ENCODE measurements at regions not wholly inside any gene's neighbourhood (a gene's known extent, or its start where the extent isn't known, plus 50 kb on each side); places are given as distances from the start of the nearest gene placed in this dataset.
"Not testable (repeated sequence)": the region's sequence is repeated elsewhere in the genome, so short reads cannot be mapped to it uniquely, and the experiment has no call there.

DNA sequence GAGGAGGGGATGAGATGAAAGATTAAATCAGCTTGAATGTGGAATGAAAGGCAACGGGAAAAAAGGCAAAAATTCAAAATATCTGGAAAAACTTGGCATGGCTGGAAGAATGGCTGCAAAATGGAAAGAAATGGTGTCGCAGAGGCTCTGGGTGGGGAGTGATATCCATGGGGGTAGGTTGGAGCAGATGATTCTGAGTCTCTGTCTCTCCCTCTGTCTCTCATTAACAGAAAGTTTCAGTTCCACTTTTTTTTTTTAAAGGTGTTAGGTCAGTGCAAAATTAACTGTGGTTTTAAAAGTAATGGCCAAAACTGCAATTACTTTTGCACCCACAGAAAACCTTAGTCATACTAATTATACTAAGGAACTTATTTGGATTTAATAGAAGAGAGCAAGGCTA is 931.1 kb upstream of the USP9Y start:
- Histone ChIP-seq H3K79me2 (ENCODE audit: control insufficient read depth, insufficient read depth, low read length, poor library complexity) (no peaks in the 10 kb centered on the region), H4K91ac (ENCODE audit: low read depth, low read length) (no peak overlapping the region), H3K27me3 (ENCODE audit: insufficient read depth, low read length) (no peaks in the 10 kb centered on the region), H3K4me2 (ENCODE audit: low read length) (no peak overlapping the region), H3K4me3 (ENCODE audit: low read depth, low read length) (no peak overlapping the region), H3K14ac (ENCODE audit: low read length) (no peak overlapping the region), H2BK120ac (ENCODE audit: insufficient read depth, low read length, poor library complexity) (no peak overlapping the region), H3K27ac (ENCODE audit: low read depth, low read length) (no peak overlapping the region), H3K4ac (ENCODE audit: low read depth, low read length) (no peak overlapping the region), H3K9ac (ENCODE audit: low read length) (no peak overlapping the region), H2BK12ac (ENCODE audit: low read length) (no peak overlapping the region), H2AFZ (ENCODE audit: insufficient read depth, low read length, poor library complexity) (no peak overlapping the region), H3K36me3 (ENCODE audit: control insufficient read depth in 1 of 2, insufficient read depth in 2 of 2, low read length in 2 of 2) (no peaks in the 10 kb centered on the region), H4K12ac (ENCODE audit: low read depth, low read length) (no peak overlapping the region), H4K8ac (ENCODE audit: low read depth, low read length) (no peak overlapping the region), H3K9me3 (ENCODE audit: insufficient read depth, low read depth, low read length) (no peaks in the 10 kb centered on the region), H3K79me1 (ENCODE audit: low read length) (no peaks in the 10 kb centered on the region), H2BK5ac (ENCODE audit: low read depth, low read length, poor library complexity) (no peak overlapping the region), H3K18ac (ENCODE audit: low read length) (no peak overlapping the region), H3K4me1 (ENCODE audit: control insufficient read depth in 1 of 2, insufficient read depth in 2 of 2, low read length in 2 of 2) (no peaks in the 10 kb centered on the region), H3K23ac (ENCODE audit: low read length) (no peak overlapping the region), H2AK5ac (ENCODE audit: low read length) (no peak overlapping the region)
- no peak for DNase-seq
- WGBS (ENCODE audit: extremely low coverage, insufficient coverage, insufficient read length) = no CpG with 5 or more reads among the region's 2 CpGs

GRCh38 chrY:11779743-11780142 is 921.3 kb upstream of the USP9Y start:
- H2BK5ac ChIP-seq (ENCODE audit: low read depth, low read length, poor library complexity); H3K27me3 ChIP-seq (ENCODE audit: insufficient read depth, low read length); H2AK5ac ChIP-seq (ENCODE audit: low read length); H3K9ac ChIP-seq (ENCODE audit: low read length); DNase-seq; H3K18ac ChIP-seq (ENCODE audit: low read length); H3K9me3 ChIP-seq (ENCODE audit: insufficient read depth, low read depth, low read length); H3K4me3 ChIP-seq (ENCODE audit: low read depth, low read length); H3K79me2 ChIP-seq (ENCODE audit: control insufficient read depth, insufficient read depth, low read length, poor library complexity); H3K23ac ChIP-seq (ENCODE audit: low read length); H2AFZ ChIP-seq (ENCODE audit: insufficient read depth, low read length, poor library complexity); H3K4ac ChIP-seq (ENCODE audit: low read depth, low read length); H2BK120ac ChIP-seq (ENCODE audit: insufficient read depth, low read length, poor library complexity); H3K4me1 ChIP-seq (ENCODE audit: control insufficient read depth in 1 of 2, insufficient read depth in 2 of 2, low read length in 2 of 2); H3K4me2 ChIP-seq (ENCODE audit: low read length); H4K91ac ChIP-seq (ENCODE audit: low read depth, low read length); H4K12ac ChIP-seq (ENCODE audit: low read depth, low read length); H3K14ac ChIP-seq (ENCODE audit: low read length); H2BK12ac ChIP-seq (ENCODE audit: low read length); H3K36me3 ChIP-seq (ENCODE audit: control insufficient read depth in 1 of 2, insufficient read depth in 2 of 2, low read length in 2 of 2); H4K8ac ChIP-seq (ENCODE audit: low read depth, low read length); H3K79me1 ChIP-seq (ENCODE audit: low read length); H3K27ac ChIP-seq (ENCODE audit: low read depth, low read length): not testable (repeated sequence)
- no CpG with 5 or more reads among the region's 1 CpG for whole genome bisulfite sequencing (ENCODE audit: extremely low coverage, insufficient coverage, insufficient read length)

DNA sequence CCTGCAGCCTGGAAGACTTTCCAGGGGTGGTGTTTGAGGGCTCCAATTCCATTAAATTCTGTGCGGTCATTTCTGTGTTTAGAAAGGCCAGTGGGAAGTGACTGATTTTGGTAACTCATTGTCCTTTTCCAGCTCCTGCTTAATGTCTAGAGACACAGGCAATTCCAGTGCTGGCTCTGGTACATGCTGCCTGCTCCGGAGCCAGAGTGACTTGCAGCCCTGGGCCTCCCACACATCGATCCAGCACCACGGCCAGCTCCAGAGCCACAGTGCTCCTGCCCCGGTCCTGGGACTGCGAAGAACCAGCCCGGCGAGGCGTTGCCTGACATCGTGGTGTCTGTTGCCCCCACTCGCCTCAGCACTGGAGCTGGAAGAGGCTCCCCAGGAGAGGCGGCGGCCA is 912.0 kb upstream of the USP9Y start:
- H2AFZ ChIP-seq (ENCODE audit: insufficient read depth, low read length, poor library complexity); H3K4me3 ChIP-seq (ENCODE audit: low read depth, low read length); H3K4ac ChIP-seq (ENCODE audit: low read depth, low read length); H4K8ac ChIP-seq (ENCODE audit: low read depth, low read length); H3K14ac ChIP-seq (ENCODE audit: low read length); H3K36me3 ChIP-seq (ENCODE audit: control insufficient read depth in 1 of 2, insufficient read depth in 2 of 2, low read length in 2 of 2); H4K12ac ChIP-seq (ENCODE audit: low read depth, low read length); H3K27ac ChIP-seq (ENCODE audit: low read depth, low read length); H3K79me1 ChIP-seq (ENCODE audit: low read length); H3K23ac ChIP-seq (ENCODE audit: low read length); H2AK5ac ChIP-seq (ENCODE audit: low read length); H2BK5ac ChIP-seq (ENCODE audit: low read depth, low read length, poor library complexity); H3K9me3 ChIP-seq (ENCODE audit: insufficient read depth, low read depth, low read length); H3K18ac ChIP-seq (ENCODE audit: low read length); H2BK120ac ChIP-seq (ENCODE audit: insufficient read depth, low read length, poor library complexity); H4K91ac ChIP-seq (ENCODE audit: low read depth, low read length); H3K27me3 ChIP-seq (ENCODE audit: insufficient read depth, low read length); H3K9ac ChIP-seq (ENCODE audit: low read length); H3K4me2 ChIP-seq (ENCODE audit: low read length); H3K79me2 ChIP-seq (ENCODE audit: control insufficient read depth, insufficient read depth, low read length, poor library complexity); H2BK12ac ChIP-seq (ENCODE audit: low read length); H3K4me1 ChIP-seq (ENCODE audit: control insufficient read depth in 1 of 2, insufficient read depth in 2 of 2, low read length in 2 of 2): not testable (repeated sequence)
- peak in 1 of 2 donors; percentile 3 for DNase-seq
- no CpG with 5 or more reads among the region's 13 CpGs for WGBS (ENCODE audit: extremely low coverage, insufficient coverage, insufficient read length)

GRCh38 chrY:11823752-11824151 is 877.3 kb upstream of the USP9Y start:
- DNase-seq = not testable (repeated sequence)

More at GRCh38 chrY:11823752-11824151, 877.3 kb upstream of the USP9Y start:
- not testable (repeated sequence) for H3K79me2 ChIP-seq (ENCODE audit: control insufficient read depth, insufficient read depth, low read length, poor library complexity); H3K27me3 ChIP-seq (ENCODE audit: insufficient read depth, low read length); H3K4me1 ChIP-seq (ENCODE audit: control insufficient read depth in 1 of 2, insufficient read depth in 2 of 2, low read length in 2 of 2); H3K4ac ChIP-seq (ENCODE audit: low read depth, low read length); H2BK5ac ChIP-seq (ENCODE audit: low read depth, low read length, poor library complexity); H4K8ac ChIP-seq (ENCODE audit: low read depth, low read length); H2AFZ ChIP-seq (ENCODE audit: insufficient read depth, low read length, poor library complexity); H3K4me3 ChIP-seq (ENCODE audit: low read depth, low read length); H3K9ac ChIP-seq (ENCODE audit: low read length); H3K27ac ChIP-seq (ENCODE audit: low read depth, low read length); H3K36me3 ChIP-seq (ENCODE audit: control insufficient read depth in 1 of 2, insufficient read depth in 2 of 2, low read length in 2 of 2); H4K12ac ChIP-seq (ENCODE audit: low read depth, low read length); H3K14ac ChIP-seq (ENCODE audit: low read length); H4K91ac ChIP-seq (ENCODE audit: low read depth, low read length); H3K79me1 ChIP-seq (ENCODE audit: low read length); H3K4me2 ChIP-seq (ENCODE audit: low read length); H3K9me3 ChIP-seq (ENCODE audit: insufficient read depth, low read depth, low read length); H2AK5ac ChIP-seq (ENCODE audit: low read length); H2BK120ac ChIP-seq (ENCODE audit: insufficient read depth, low read length, poor library complexity); H2BK12ac ChIP-seq (ENCODE audit: low read length); H3K23ac ChIP-seq (ENCODE audit: low read length); H3K18ac ChIP-seq (ENCODE audit: low read length)
- WGBS (ENCODE audit: extremely low coverage, insufficient coverage, insufficient read length) = no CpG with 5 or more reads among the region's 6 CpGs

Data from trophoblast cell (in vitro differentiated cells and primary cell).